NT2/D1 (cell line): ENCODE measurements at regions not wholly inside any gene's neighbourhood (a gene's known extent, or its start where the extent isn't known, plus 50 kb on each side); places are given as distances from the start of the nearest gene placed in this dataset.

ENCODE experiments used
- SUZ12 ChIP-seq: IDR thresholded peaks from 2 replicates; pipeline ENCODE4 v1.6.1; 2011; ENCODE audit not compliant: insufficient read length, insufficient read depth; ENCODE audit errors: extremely low read depth
- ZNF274 ChIP-seq: IDR thresholded peaks from 2 replicates; pipeline ENCODE4 v1.6.1; 2011; ENCODE audit warnings: mild to moderate bottlenecking, low read depth, low read length

GRCh38 chr10:83983578-83984255 is 155.6 kb upstream of the GHITM start:
- TF ChIP-seq ZNF274 (no peak), SUZ12 (no peak)
